ENCODE measurements at regions not wholly inside any gene's neighbourhood (a gene's known extent, or its start where the extent isn't known, plus 50 kb on each side); places are given as distances from the start of the nearest gene placed in this dataset.

DNA sequence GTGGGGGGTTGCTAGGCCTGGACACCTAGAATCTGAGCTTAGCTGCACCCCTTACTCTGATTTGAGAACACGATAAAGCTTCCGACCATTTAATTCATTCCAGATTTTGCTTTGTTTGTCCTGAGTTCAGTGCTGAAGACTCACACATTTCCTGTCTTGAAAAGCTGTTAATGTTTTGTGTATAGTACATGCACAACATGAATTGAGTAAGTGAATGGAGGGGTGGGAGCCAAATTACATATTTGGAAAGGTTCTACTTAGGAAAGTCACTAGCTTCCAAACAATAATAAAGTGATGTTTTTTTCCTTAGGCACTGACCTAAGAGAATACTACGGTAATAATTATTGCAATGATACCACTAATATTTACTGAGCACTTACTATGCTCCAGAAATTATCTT is 955.2 kb upstream of the NR2F2 start:
- TF ChIP-seq, protein P1, sequence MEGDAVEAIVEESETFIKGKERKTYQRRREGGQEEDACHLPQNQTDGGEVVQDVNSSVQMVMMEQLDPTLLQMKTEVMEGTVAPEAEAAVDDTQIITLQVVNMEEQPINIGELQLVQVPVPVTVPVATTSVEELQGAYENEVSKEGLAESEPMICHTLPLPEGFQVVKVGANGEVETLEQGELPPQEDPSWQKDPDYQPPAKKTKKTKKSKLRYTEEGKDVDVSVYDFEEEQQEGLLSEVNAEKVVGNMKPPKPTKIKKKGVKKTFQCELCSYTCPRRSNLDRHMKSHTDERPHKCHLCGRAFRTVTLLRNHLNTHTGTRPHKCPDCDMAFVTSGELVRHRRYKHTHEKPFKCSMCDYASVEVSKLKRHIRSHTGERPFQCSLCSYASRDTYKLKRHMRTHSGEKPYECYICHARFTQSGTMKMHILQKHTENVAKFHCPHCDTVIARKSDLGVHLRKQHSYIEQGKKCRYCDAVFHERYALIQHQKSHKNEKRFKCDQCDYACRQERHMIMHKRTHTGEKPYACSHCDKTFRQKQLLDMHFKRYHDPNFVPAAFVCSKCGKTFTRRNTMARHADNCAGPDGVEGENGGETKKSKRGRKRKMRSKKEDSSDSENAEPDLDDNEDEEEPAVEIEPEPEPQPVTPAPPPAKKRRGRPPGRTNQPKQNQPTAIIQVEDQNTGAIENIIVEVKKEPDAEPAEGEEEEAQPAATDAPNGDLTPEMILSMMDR (conservative IDR thresholded peaks at IDR 0.05 in 1 of 2, IDR thresholded peaks at IDR 0.05 in 1 of 2; ENCODE audit: extremely low read depth in 1 of 2, insufficient read depth in 1 of 2, low read depth in 1 of 2, low read length in 2 of 2): no peak
- TF ChIP-seq EZH2 (IDR thresholded peaks at IDR 0.05; ENCODE audit: borderline replicate concordance, low read length): no peak
